ENCODE measurements at regions not wholly inside any gene's neighbourhood (a gene's known extent, or its start where the extent isn't known, plus 50 kb on each side); places are given as distances from the start of the nearest gene placed in this dataset.

DNA sequence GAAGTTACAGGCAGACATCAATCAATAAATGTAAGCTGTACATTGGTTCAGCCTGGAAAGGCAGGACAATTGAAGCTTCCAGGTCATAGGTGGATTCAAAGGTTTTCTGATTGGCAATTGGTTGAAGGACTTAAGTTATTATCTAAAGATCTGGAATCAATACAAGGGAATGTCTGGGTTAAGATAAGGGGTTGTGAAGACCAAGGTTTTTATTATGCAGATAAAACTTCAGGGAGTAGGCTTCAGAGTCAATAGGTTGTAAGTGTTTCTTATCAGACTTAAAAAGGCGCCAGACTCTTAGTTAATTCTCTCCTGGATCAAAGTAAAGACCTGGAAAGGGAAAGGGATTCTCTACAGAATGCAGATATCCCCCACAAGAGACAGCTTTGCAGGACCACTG, 935.4 kb downstream of the TBC1D22A start:
- no peak for DNase-seq (ENCODE audit: low read depth)

DNA sequence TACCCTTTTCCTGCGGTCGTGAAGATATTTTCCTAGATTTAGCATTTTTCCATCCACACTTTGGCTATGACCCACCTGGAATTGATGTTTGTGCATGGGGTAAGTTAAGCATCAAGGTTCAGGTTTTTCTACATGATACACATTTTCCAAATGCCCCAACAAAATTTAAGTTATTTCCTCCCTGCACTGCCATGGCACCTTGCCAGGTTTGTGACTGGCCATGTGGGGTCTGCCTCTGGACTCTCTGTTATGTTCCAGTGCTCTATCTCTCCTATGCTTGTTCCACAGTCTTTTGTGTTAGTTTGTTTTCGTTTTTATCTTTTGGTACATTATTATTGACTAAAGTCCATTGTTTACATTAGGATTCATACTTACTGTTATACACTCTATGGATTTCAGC, 934.3 kb downstream of the TBC1D22A start:
- DNase-seq (ENCODE audit: low read depth), result no peak

DNA sequence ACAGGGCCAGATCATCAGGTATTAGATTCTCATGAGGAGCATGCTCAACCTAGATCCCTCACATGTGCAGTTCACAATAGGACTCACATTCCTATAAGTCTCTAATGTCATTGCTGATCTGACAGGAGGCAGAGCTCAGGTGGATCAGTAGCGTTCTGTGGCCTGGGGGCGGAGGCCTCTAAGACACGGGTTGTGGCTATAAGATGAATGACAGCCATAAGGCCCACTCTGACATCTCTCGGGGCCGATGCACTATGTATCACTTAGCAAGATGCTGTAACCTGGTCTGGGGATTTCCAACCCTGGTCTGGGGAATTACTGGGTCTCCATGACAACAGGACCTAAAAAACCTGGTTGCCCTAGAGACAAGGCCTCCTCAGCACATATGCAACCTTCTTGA, 932.7 kb downstream of the TBC1D22A start:
- DNase-seq (ENCODE audit: low read depth), result no peak

DNA sequence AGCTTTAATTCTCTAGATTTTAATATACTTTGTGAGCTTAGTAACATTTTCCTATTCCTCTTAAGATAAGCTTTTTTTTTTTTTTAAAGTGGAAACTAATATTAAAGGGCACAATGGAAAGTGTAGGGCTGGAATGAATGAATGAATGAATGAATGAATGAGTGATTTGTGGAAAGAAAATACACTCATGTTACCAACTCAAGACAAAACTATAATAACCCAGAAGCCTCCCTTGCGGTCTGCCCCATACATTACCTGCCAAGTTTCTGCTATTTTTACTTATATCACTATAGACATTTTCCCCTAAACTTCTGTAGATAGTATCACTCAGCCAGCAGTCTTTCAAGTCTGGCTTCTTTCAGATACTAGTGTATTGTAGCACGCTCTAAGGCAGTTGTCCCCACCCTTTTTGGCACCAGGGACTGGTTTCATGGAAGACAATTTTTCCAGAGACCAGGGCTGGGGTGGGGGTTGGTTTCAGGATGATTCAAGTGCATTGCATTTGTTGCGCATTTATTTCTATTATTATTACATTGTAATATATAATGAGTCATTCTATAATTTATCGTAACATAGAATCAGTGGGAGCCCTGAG, 932.2 kb downstream of the TBC1D22A start:
- no peak for DNase-seq (ENCODE audit: low read depth)

DNA sequence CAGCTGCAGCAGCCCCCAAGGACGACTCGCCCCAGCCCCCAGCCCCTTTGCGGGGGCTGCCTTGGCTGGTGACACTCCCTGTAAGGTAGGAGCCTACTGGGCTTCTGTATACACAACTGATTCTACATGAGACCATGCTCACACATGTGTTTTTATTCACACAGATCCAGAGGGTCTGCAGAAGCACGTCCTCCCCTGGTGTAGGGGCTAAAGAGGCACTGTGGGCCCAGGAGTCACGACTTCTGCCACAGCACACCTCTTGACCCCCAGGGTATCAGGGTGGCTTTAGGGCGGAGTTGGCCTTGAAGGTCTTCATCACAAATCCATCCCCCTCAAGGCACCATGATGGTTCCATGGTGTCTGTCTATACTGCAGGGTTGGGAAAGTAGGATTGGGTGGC, 931.2 kb downstream of the TBC1D22A start:
- DNase-seq (ENCODE audit: low read depth), result no peak

DNA sequence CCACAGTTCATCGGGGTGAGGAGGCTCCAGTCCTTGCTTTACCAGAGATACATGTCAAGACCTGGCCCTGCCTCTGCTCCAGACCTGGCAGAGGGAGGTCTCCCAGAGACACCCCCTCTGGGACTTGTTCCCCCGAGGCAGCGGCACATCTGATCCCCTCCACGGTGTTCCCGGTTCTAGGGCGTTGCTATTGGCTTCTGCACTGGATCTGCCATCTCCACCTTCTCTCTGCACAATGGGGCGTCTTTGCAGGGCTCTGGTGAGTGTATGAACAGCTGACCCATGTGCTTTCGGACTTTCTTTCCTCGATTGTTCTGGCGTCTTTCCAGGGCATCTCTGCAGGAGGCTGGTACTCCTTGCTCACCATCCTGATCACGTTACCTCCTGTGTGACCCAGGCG, 930.4 kb downstream of the TBC1D22A start:
- DNase-seq (ENCODE audit: low read depth), result no peak

DNA sequence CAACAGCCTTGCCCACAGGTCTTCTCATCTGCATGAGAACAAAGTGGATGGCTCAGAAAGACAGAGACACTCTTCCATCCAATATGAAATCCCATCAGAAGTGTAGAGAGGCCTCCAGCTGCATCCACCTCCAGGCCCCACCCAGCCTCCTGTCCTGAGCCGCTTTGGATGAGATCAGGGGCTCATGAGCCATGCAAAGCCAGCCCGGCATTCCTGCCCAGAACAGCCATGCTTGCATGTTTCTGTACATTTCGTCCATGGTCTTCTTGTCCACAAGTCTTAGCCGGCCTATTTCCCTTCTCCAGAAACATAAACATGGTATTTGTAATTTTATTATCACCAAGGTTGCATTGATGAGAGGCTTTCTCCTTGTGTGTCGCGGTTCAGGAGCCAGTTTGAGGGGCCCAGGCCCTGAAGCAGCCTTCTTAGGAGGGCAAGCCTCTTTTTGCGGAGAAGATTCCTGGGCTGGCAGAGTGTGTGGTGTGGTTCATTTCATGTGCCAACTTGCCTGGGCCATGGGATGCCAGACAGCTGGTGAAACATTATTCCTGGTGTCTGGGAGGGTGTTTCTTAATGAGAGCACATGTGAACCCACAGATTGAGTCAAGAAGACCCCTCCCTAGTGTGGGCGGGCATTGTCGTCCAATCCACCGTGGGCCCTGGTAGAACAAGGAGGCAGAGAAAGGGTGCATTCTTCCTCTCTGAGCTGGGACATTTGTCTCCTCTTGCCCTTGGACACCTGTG, 928.9 kb downstream of the TBC1D22A start:
- no peak for DNase-seq (ENCODE audit: low read depth)

DNA sequence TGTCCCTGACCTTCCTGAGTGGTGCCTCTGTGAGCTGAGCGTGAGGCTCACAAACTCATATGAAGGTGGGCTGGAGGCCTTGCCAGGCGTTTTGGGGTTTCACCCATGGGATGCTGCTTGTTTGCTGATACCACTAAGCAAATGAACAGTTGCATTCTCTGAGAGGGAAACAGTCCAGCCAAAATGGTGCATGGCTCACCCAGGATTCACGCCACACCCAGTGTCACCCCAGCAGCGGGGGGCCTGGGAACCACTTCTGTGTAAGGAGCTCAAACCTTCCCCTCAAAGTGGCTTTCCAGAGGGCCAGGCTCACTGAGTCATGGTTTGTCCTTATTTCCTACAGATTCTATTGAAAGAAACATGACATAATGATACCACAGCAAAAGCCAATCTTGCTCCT, 928.1 kb downstream of the TBC1D22A start:
- no peak for DNase-seq (ENCODE audit: low read depth)

DNA sequence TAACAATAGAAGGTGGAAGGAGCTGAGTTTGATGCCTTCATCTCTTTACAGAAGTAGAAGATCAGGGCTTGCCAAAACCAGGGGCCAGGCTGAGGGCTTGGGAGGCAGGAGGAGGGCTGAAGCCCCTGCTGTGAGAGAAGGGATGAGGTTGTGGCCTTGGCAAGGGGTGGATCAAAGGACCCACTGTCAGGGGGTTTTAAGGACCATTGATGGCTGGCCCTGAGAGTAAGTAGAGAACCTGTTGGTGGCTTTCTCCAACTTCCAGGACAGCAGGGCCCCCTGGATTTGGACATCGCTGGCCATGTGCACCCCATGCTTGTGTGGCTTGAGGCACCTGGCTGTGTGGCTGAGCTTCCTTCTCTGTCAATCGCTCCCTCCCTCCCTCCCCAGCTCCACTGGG, 927.7 kb downstream of the TBC1D22A start:
- no peak for DNase-seq (ENCODE audit: low read depth)

DNA sequence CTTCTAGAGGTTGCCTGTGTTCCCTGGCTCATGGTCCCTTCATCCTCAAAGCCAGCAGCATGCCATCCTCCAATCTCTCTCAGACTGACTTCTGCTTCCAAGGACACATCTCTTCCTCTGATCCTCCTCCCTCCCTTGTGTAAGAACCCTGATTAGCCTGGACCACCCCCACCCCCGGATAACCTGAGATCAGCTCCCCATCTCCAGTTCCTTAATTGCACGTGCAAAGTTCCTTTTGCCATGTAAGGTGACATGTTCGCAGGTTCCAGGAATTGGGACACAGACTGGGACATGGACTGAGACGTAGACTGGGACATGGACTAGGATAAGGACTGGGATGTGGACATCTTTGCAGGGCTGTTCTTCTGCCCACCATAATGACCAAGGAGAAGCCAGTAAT, 925.3 kb downstream of the TBC1D22A start:
- no peak for DNase-seq (ENCODE audit: low read depth)

DNA sequence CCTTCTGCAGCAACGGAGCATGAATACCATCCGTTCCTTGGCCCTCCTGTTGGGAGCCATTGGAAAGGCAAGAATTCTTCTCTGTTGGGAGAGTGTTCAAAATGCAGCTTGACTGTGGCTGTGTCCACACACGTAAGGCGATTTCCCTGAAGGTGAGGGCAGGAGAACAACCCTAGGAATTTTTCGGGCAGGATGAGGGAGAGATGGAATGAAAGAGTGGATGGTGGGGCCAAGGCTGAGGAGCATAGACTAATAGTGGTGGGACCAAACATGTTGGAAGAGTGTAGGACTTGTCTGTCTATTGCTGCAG, 924.9 kb downstream of the TBC1D22A start:
- no peak for DNase-seq (ENCODE audit: low read depth)

DNA sequence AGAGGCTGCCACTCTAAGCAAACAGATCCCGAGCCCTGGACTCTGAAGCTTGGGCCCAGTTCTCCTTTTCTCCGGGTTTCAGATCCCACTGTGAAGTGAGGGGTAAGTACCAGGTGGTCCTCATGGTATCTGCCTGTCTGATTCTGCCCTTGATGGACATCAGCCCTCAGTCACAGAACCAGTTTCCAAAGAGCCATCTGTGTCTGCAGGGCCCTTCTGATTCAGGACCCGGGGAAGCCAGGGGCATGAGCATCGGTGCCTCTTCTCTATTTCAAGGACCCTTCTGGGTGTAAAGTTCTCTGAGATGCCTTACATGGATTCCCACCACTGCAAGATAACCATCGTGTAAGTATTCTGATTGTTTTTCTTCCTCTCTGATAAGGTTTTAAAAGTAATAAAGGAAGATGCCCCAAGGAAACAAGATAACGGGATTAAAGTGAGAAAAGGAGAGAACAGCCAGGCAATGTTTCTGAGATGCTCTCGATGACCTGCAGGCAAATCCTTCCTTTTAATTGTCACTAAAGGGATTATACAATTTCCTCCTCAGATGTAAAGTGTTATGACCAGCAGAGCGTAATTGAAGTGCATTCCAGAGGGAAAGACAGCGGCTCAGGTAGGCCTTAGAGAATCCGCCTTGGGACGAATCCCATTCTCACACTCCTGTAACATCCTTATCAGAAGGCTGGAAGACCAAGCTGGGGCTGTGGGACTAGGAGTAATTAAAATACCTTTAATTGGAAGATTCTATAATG, 924.3 kb downstream of the TBC1D22A start:
- no peak for DNase-seq (ENCODE audit: low read depth)

DNA sequence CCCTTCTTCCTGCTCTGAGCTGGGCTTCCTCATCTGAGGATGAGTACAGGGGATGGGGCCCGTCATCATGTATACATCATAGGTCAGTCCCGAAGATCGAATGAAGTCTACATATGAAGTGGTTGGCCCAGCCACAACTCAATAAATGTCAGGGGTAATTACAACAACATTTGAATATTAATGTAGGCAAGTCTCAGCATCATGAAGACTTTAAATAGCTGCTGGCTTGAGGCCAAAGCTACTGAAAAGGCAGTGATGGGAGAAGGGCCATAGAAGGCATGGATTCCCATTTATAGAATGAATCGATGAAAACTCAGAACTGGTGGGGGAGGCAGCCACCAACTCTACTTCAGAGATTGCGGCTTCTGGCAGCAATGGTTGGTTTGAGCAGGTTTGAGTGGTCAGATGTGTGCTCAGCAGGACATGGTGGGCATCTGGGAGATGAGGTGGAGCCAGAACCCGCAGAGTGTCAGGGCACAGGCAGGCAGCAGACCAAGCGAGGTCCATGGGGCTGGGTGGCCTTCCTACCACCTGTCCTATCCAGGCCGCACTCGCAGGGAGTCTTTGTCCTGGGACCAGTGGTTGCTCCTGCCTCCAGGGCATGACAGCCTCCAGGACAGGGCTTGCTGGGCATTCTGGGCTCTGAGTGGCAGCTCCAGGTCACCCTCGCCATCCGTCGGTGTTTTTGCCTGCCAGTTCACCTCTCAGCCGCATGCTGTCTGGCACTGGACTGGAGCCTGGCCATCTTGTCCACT, 919.1 kb downstream of the TBC1D22A start:
- DNase-seq (ENCODE audit: low read depth), result no peak

DNA sequence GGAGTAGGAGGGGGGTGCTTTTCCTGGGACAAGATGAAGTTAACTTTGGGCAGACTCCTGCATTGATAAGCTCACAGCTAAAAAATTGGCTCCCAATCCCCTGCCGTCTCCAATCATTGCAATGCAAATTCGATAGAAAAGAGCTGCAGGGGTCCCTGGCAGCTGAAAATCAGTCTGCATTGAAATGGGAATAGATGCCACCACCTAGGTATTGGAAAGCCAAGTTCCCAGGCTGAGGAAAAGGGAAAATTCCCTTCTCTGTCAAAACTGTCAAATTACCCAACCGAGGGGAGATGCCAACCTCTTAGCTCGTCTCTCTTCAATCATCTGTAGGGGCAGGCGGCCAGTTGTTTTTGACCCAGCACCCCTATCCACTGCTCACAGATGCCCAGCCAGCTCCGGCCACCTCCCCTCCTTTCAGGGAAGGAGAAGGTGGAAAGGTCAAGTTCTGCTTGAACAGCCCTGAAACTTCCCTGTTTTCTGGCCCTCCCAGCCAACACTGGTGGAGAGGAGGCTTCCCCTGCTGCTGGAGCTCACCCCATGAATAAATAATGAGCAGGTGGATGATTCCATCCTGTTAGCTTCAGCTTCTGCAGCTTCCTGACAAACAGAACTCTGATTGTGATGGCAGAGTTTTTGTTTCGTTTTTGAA, 916.3 kb downstream of the TBC1D22A start:
- no peak for DNase-seq (ENCODE audit: low read depth)

DNA sequence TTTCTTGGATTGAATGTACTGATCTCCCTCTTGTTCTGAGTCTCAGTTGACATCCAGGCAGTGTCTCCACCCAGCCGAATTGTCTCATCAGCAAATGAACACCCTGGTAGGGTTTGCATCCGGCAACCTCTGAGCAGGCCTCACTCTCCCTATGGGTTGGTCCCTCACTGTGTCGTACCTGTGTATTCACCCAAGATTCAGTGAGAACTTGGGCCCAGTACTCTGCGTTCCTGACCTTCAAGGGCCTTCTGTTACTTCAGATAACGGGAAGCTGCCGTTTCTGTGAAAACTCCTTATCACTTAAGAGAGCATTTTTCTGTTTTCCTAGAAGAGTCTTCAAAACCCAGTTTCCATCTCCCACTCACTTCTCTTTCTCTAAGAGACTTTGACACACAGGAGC, 915.6 kb downstream of the TBC1D22A start:
- DNase-seq (ENCODE audit: low read depth), result no peak

DNA sequence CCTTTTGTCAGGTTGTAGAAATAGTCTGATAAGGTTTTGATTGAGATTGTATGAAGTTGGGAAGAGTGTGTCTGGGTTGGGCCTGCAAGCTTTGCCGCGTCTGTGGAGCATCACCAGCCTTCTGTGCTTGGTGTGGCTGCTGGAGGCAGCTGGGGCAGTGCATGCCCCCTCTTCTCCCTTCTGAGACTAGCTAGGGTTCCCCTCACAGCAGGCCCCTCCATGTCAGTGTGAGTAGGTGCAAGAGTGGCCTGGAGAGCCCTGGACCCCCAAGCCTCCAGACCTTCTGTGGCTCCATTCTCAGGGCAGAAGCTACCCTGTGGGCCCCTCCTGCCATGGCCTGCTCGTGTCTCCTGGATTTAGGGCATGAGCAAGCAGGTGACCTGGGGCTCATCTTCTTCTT, 914.2 kb downstream of the TBC1D22A start:
- no peak for DNase-seq (ENCODE audit: low read depth)

DNA sequence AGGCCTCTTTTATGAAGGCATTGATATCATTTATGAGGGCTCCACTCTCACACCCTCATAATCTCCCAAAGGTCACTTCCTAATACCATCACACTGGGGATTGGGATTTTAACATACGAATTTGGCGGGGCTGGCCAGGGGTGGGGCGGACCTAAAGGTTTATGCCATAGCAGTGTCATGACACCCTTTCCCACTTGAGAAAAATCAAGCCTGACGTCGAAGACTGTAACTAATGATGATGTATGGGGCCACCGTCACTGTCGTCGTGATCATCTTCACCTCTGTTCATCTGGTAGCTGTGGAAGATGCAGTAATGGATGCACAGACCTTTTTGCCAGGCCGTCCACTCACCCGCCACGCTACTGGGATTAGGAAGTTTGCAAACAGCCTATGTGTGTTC, 912.1 kb downstream of the TBC1D22A start:
- DNase-seq (ENCODE audit: low read depth), result no peak

DNA sequence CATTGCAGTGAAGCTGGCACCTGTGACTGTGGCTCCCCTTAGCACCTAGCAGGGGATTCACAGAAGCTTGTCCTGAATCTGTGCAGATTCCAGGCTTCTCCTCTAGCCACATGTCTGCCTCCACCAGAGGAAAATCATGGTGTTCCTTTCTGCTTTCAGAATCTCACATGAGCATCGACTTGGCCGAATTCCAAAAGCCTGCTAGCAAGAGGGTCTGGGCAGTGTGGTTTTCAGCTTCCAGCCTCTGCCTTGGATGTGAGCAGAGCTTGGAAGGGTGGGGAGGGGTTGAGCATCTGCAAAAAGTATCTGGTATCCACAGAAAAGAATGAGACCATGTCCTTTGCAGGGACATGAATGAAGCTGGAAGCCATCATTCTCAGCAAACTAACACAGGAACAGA, 911.1 kb downstream of the TBC1D22A start:
- no peak for DNase-seq (ENCODE audit: low read depth)

DNA sequence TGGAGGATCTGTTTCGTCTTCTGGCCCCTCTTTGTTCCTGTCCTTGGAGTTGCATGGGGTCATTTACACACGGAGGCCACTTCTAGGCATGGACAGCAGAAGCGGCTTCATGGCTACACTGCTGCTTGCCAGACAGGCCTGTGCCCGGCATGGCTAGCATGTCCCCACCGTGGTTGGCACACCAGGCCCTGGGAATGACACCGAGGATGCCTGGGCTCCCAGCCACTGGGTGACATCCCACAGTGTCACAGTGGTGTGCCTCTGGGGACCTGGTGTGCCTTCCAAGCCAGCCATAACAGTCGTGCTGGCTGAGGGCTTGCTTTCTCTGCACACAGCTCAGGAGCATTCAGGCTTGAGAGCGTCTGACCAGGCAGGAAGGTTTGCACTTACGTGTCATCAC, 910.1 kb downstream of the TBC1D22A start:
- no peak for DNase-seq (ENCODE audit: low read depth)

DNA sequence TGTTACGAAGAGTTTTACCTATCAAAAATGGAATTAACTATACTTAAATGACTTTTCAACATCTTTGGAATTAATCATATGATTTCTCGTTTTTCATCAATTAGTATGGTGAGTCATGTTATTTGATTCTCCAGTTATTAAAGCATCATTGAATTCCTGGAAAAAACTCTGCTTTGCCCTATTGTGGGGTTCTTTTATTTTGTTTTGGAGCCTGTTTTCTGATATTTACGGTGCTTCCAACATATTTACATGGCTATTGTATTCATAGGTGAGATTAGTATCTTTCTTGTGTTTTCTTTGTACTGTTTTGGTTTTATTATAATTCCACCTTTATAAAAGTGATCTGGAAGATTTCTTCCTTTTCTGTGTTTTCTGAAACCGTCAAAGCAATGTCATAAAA, 902.7 kb downstream of the TBC1D22A start:
- no peak for DNase-seq (ENCODE audit: low read depth)

DNA sequence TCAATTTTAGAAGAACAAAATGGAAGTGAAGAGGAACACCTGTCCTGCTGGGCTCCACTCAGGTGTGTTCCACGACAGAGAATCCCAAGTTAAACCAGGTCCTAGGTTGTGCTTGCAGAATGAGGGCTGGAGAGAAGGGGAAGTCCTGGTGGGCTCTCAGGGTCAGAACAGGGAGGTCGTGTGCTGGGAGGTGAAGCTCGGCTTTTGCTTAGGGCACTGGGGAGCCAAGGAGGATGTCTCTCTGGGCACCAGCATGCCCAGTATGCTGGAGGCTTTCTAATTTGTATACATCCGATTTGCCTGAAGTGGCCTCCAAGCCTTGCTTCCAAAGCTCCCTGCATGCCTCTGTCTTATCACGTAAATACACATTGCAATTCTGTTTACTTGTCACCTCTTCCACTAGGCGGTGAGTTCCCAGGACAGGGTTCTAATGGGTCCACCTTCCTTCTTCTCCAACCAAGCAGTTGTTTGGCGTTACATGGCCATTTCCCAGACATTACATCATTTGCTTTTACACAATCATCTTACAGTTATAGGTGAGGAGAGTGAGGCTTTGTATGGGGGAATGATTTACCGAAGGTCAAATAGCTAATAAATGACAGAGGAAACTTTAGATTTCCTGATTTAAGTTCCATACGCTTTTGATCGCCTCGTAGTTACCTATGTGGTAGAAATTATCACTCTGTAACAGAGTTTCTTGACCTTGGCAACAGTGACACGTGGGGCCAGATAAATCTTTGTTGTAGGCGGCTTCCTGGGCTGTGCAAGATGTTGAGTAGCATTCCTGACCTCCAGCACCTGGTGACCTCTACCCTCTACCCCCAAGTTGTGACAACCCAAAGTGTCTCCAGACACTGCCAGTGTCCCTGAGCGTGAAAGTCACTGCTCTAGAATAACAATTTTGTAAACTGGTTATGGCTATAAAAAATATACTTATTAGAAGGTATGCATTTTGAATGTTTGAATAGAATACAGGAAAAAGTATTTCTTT, 901.5 kb downstream of the TBC1D22A start:
- no peak for DNase-seq (ENCODE audit: low read depth)
